ENCODE measurements at regions not wholly inside any gene's neighbourhood (a gene's known extent, or its start where the extent isn't known, plus 50 kb on each side); places are given as distances from the start of the nearest gene placed in this dataset.

DNA sequence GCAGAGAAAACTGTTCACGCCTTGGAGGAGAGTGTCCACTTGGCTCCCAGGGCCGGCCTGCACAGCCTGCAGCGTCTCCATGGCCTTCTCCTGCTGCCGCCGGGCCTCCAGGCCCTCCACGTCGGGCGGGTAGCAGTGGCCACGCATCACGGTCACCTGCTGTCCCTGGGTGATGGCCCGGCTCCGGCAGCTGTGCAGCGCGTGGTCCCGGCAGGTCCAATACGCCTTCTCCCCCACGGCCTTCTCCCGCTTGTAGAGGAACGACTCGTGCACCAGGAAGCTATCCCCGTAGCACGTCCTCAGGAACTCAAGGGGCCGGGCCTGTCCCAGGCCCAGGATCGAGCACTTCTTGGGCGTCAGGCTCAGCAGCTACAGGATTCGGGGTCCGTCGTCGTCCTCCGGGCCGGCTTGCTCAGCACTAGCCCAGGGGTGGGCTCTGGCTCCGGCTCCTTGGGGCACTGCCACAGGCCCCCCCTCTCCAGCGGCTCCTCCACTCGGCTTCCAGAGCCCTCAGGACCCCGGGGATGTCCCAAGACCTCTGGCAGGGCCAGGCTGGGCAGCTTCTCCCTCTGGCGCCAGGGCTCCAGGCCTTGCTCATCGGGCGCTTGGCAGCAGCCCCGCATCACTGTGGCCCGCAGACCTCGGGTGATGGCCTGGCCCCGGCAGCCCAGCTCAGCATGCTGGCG lies 83.6 kb upstream of the FXR1 start:
- TF ChIP-seq, protein P1, sequence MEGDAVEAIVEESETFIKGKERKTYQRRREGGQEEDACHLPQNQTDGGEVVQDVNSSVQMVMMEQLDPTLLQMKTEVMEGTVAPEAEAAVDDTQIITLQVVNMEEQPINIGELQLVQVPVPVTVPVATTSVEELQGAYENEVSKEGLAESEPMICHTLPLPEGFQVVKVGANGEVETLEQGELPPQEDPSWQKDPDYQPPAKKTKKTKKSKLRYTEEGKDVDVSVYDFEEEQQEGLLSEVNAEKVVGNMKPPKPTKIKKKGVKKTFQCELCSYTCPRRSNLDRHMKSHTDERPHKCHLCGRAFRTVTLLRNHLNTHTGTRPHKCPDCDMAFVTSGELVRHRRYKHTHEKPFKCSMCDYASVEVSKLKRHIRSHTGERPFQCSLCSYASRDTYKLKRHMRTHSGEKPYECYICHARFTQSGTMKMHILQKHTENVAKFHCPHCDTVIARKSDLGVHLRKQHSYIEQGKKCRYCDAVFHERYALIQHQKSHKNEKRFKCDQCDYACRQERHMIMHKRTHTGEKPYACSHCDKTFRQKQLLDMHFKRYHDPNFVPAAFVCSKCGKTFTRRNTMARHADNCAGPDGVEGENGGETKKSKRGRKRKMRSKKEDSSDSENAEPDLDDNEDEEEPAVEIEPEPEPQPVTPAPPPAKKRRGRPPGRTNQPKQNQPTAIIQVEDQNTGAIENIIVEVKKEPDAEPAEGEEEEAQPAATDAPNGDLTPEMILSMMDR (conservative IDR thresholded peaks at IDR 0.05; ENCODE audit: low read depth, low read length) = no peak
- H3K4me3 ChIP-seq (ENCODE audit: low read length) = no peak overlapping the region
- no peak for DNase-seq (ENCODE audit: low read depth)

DNA sequence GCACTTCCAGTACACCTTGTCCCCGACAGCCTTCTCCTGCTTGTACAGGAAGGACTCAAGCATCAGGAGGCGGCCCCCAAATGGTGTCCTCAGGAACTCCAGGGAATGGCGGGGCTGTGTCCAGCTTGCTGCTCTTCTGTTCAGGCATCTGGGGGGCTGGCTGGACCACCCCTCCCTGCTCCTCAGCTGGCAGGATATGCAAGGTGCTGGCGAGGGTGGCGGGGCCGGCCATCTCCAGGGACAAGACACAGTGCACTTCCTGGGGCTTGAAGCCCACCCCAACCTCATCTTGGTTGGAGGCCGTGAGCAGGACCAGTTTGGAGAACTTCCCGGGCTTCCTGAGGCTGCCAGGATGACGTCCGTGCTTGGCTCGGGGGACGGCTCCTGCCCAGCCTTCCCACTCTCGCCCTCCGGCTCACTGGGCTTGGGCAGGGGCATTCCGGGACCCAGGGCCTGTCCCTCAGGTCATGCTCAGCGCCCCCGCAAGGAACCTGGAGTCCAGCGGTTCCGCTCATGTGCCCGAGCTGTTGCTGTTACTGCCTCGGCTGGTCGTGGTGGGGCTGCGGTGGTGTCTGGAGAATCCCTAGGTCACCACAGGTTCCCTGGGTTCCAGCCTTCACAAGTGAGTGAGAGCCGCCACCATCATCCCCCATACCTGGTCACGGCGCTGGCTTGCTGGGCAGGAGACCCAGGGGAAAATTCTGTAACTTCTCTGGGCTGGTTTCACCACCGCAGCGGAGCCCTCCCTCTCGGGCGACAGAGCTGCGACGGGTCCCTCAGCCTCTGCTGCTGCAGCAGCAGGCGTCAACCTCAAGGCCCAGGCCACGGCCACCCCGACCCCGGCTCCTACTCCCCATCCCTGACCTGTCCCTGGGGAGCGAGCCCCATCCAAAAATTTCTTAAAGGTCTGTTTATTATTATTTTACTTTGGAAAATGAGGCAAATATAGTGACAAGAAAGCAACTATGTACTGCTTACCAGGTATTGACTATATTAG lies 82.8 kb upstream of the FXR1 start:
- no peak for DNase-seq (ENCODE audit: low read depth)
- H3K4me3 ChIP-seq (ENCODE audit: low read length) = no peak overlapping the region
- TF ChIP-seq, protein P1 (conservative IDR thresholded peaks at IDR 0.05; ENCODE audit: low read depth, low read length) = no peak

DNA sequence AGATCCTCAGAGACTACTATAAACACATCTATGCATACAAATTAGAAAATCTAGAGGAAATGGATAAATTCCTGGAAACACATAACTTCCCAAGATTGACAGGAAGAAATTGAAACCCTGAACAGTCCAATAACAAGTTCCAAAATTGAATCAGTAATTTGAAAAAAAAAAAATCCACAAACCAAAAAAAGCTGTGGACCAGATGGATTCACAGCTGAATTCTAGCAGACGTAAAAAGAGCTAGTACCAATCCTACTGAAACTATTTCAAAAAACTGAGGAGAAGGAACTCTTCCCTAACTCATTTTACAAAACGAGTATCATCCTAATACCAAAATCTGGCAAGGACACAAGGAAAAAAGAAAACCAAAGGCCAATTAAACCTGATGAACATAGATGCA lies 77.0 kb upstream of the FXR1 start:
- H3K4me3 ChIP-seq (ENCODE audit: low read length) = no peak overlapping the region
- TF ChIP-seq, protein P1 (conservative IDR thresholded peaks at IDR 0.05; ENCODE audit: low read depth, low read length) = no peak
- DNase-seq (ENCODE audit: low read depth) = no peak

DNA sequence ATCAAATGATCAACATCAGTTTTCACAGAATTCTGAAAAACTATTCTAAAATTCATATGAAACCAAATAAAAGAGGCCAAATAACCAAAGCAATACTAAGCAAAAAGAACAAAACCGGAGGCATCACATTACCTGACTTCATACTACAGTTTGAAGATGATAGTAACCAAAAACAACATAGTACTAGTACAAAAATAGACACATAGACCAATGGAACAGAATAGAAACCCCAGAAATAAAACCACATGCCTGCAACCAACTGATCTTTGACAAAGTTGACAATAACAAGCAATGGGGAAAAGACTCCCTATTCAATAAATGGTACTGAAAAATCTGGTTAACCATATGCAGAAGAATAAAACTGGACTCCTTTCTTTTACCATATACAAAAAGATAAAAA lies 75.7 kb upstream of the FXR1 start:
- H3K4me3 ChIP-seq (ENCODE audit: low read length) = no peak overlapping the region
- no peak for DNase-seq (ENCODE audit: low read depth)
- TF ChIP-seq, protein P1 (conservative IDR thresholded peaks at IDR 0.05; ENCODE audit: low read depth, low read length) = no peak

DNA sequence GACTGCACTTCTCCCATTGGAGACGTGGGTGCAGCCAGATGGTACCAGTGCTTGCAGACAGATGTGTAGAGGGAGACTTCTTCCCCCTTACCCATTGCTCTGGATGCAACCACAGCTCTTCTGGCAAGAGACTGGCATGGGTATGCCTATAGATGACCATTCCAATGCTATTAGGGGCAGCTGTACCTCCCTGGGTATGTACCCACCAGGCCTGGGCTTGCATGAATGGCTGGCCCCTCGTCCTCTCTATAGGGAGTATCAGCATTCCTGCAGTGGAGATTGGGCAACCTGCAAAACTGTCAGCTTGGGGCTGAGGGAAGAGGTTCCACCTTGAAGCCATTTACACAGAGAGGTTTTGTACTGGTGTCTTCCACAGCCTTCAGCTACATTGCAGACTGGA lies 57.6 kb upstream of the FXR1 start:
- no peak overlapping the region for H3K4me3 ChIP-seq (ENCODE audit: low read length)
- TF ChIP-seq, protein P1 (conservative IDR thresholded peaks at IDR 0.05; ENCODE audit: low read depth, low read length) = no peak
- no peak for DNase-seq (ENCODE audit: low read depth)

DNA sequence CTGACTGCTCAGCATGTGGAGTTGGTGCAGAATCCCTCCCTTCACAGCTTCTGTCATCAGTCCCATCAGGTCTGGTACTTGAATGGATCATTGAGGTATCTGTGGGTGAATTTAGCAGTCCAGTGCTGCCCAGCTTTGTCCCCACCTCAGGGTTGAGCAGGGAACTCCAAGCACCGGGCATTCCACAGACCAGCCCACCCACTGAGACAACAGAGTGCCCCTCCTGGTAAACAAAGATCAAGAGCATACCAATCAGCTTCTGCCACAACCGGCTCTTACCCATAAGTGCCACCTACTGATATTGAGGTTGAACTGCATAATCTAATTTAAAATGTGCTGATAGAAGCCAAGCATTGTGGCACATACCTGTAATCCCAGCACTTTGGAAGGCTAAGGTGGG lies 57.1 kb upstream of the FXR1 start:
- DNase-seq (ENCODE audit: low read depth) = no peak
- no peak overlapping the region for H3K4me3 ChIP-seq (ENCODE audit: low read length)
- TF ChIP-seq, protein P1 (conservative IDR thresholded peaks at IDR 0.05; ENCODE audit: low read depth, low read length) = peak; percentile 35

All from retinal pigment epithelial cell (primary cell).